ENCODE measurements at regions not wholly inside any gene's neighbourhood (a gene's known extent, or its start where the extent isn't known, plus 50 kb on each side); places are given as distances from the start of the nearest gene placed in this dataset.

DNA sequence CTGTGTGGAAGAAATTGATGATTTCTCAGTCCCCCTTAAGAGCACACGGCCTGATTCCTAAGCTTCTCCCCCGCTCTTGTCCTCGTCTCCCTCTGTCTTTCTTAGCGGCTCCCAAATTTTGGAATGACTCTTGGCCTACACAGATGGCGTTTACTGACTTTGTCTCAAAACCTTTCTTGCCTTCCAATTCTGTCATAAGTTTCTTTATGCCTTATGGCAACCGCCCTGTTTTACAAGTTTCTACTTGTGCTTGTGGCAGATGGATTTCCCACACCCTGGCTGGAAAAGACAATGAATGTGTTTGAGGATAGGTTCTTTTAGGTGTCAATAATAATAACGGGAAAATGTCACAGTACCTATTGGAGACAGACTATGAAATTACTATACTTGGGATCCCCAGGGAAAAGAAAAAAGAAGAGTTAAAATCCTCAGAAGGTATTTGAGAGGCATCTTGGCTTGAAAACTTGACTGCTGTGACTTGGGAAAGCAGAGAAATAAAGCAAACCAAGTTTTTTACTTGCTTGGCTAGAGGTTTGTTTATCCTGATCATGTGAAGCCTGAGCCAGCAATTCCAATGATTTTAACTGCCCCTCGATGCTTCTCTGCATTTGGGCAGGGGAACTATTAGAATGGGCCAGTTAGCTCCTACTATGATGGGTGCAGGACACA, 276.4 kb downstream of the HRH4 start:
- Histone ChIP-seq H3K4me3 (no peak overlapping the region), H3K9me3 (ENCODE audit: control insufficient read depth in 4 of 4, insufficient read depth in 3 of 4, low read length in 3 of 4) (peaks cover 0 to 3% (median 0%) of the 10 kb centered on the region in 4 donors), H3K9ac (ENCODE audit: insufficient read depth in 1 of 2, low read length in 2 of 2) (no peak overlapping the region), H3K36me3 (ENCODE audit: control insufficient read depth in 4 of 4, insufficient read depth in 4 of 4, low read length in 4 of 4) (no peaks in the 10 kb centered on the region), H3K27ac (ENCODE audit: low read depth in 1 of 2, low read length in 1 of 2) (no peak overlapping the region), H3K4me1 (ENCODE audit: control insufficient read depth in 5 of 5, insufficient read depth in 5 of 5, low read length in 5 of 5) (no peaks in the 10 kb centered on the region), H3K27me3 (ENCODE audit: control insufficient read depth in 3 of 3, insufficient read depth in 3 of 3, low read length in 2 of 3) (no peaks in the 10 kb centered on the region)
- 81 to 94% methylated on average over 8 of the region's 8 CpGs for WGBS, 2 donors
- TF ChIP-seq, protein P1, sequence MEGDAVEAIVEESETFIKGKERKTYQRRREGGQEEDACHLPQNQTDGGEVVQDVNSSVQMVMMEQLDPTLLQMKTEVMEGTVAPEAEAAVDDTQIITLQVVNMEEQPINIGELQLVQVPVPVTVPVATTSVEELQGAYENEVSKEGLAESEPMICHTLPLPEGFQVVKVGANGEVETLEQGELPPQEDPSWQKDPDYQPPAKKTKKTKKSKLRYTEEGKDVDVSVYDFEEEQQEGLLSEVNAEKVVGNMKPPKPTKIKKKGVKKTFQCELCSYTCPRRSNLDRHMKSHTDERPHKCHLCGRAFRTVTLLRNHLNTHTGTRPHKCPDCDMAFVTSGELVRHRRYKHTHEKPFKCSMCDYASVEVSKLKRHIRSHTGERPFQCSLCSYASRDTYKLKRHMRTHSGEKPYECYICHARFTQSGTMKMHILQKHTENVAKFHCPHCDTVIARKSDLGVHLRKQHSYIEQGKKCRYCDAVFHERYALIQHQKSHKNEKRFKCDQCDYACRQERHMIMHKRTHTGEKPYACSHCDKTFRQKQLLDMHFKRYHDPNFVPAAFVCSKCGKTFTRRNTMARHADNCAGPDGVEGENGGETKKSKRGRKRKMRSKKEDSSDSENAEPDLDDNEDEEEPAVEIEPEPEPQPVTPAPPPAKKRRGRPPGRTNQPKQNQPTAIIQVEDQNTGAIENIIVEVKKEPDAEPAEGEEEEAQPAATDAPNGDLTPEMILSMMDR (IDR thresholded peaks at IDR 0.05; ENCODE audit: control extremely low read depth, extremely low read depth), result no peak
- DNase-seq, result peak in 2 of 3 donors; percentile 16 to 38
- no peak for ATAC-seq (ENCODE audit: insufficient read depth, low FRiP score)

DNA sequence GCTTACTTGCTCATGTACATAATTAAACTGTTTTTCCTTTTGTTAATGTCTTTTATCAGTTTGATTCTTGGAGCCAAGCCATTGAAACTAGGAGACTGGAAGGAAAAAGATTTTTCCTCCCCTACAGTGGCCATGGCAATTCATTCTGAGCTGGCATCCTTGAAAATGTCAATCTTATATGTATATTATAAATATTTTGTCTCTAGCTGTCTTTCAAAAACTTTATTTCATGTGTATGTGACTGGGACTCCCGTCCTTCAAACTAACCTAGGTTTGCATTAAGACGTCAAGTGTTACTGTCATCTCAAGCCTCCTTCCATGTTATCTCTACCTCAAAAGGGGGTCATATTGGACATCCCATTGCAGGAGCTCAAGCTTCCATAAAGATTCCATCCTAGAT, 280.4 kb downstream of the HRH4 start:
- H3K9me3 ChIP-seq (ENCODE audit: control insufficient read depth in 4 of 4, insufficient read depth in 3 of 4, low read length in 3 of 4), result peaks cover 0 to 3% (median 0%) of the 10 kb centered on the region in 4 donors

DNA sequence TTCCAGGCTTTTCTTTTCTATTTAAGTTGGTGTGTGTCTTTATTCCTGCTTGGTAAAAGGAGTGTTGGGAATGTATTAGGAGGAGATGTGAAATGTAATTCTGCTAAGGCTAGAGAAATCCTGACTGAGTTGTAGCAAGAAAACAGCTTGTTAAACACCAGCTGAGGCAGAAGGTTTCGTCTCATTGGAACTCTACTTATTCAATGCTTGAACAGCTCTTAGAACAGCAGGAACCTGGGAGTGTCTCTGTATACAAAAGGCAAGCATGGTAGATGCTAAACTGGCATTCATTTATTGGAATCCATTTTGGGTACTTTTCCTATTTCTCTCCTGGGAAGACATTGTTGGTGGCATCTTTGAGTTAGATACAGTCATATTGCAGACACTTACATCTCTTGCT, 280.9 kb downstream of the HRH4 start:
- Histone ChIP-seq H3K9me3 (ENCODE audit: control insufficient read depth in 4 of 4, insufficient read depth in 3 of 4, low read length in 3 of 4) (no peaks in the 10 kb centered on the region), H3K4me1 (ENCODE audit: control insufficient read depth in 5 of 5, insufficient read depth in 5 of 5, low read length in 5 of 5) (peaks cover 0 to 6% (median 0%) of the 10 kb centered on the region in 5 donors), H3K4me3 (no peak overlapping the region), H3K27me3 (ENCODE audit: control insufficient read depth in 3 of 3, insufficient read depth in 3 of 3, low read length in 2 of 3) (no peaks in the 10 kb centered on the region), H3K27ac (ENCODE audit: low read depth in 1 of 2, low read length in 1 of 2) (no peak overlapping the region), H3K36me3 (ENCODE audit: control insufficient read depth in 4 of 4, insufficient read depth in 4 of 4, low read length in 4 of 4) (no peaks in the 10 kb centered on the region), H3K9ac (ENCODE audit: insufficient read depth in 1 of 2, low read length in 2 of 2) (no peak overlapping the region)
- 86 to 94% methylated on average over 1 of the region's 1 CpG for WGBS, 2 donors
- no peak for DNase-seq
- ATAC-seq (ENCODE audit: insufficient read depth, low FRiP score), result no peak
- TF ChIP-seq, protein P1 (IDR thresholded peaks at IDR 0.05; ENCODE audit: control extremely low read depth, extremely low read depth), result no peak

More for the DNA sequence above, 280.4 kb downstream of the HRH4 start:
- Histone ChIP-seq H3K27ac (ENCODE audit: low read depth in 1 of 2, low read length in 1 of 2) (no peak overlapping the region), H3K36me3 (ENCODE audit: control insufficient read depth in 4 of 4, insufficient read depth in 4 of 4, low read length in 4 of 4) (no peaks in the 10 kb centered on the region), H3K9ac (ENCODE audit: insufficient read depth in 1 of 2, low read length in 2 of 2) (no peak overlapping the region), H3K4me1 (ENCODE audit: control insufficient read depth in 5 of 5, insufficient read depth in 5 of 5, low read length in 5 of 5) (peaks cover 0 to 6% (median 0%) of the 10 kb centered on the region in 5 donors), H3K27me3 (ENCODE audit: control insufficient read depth in 3 of 3, insufficient read depth in 3 of 3, low read length in 2 of 3) (no peaks in the 10 kb centered on the region), H3K4me3 (no peak overlapping the region)
- WGBS, 2 donors, result 90 to 95% methylated on average over 2 of the region's 2 CpGs
- ATAC-seq (ENCODE audit: insufficient read depth, low FRiP score) (no peak), DNase-seq (no peak)
- TF ChIP-seq, protein P1 (IDR thresholded peaks at IDR 0.05; ENCODE audit: control extremely low read depth, extremely low read depth), result no peak
